ENCODE measurements at regions not wholly inside any gene's neighbourhood (a gene's known extent, or its start where the extent isn't known, plus 50 kb on each side); places are given as distances from the start of the nearest gene placed in this dataset.

GRCh38 chr15:46682969-46683791 lies 1034.1 kb upstream of the SEMA6D start:
- TF ChIP-seq CTCF (IDR thresholded peaks at IDR 0.05 in 2 of 3, conservative IDR thresholded peaks at IDR 0.05 in 1 of 3; ENCODE audit: control insufficient read depth in 2 of 3, extremely low read depth in 1 of 3, insufficient read depth in 1 of 3, low read depth in 3 of 3, low read length in 3 of 3) = no peak
- no peak for TF ChIP-seq TAF1 (IDR thresholded peaks at IDR 0.05; ENCODE audit: borderline replicate concordance, low read depth, low read length)
- TF ChIP-seq MTA3 (IDR thresholded peaks at IDR 0.05; ENCODE audit: borderline replicate concordance, low read length) = no peak
- TF ChIP-seq JUND (IDR thresholded peaks at IDR 0.05; ENCODE audit: low read depth, low read length) = no peak
- TF ChIP-seq CEBPB (IDR thresholded peaks at IDR 0.05; ENCODE audit: borderline replicate concordance in 1 of 2, low read depth in 2 of 2, low read length in 2 of 2) = no peak
- no peak for TF ChIP-seq HDAC2 (IDR thresholded peaks at IDR 0.05)
- no peak for TF ChIP-seq RFX5 (IDR thresholded peaks at IDR 0.05; ENCODE audit: low read depth, low read length)
- no peak for TF ChIP-seq SUZ12 (IDR thresholded peaks at IDR 0.05; ENCODE audit: unreplicated experiment)
- no peak for TF ChIP-seq ETV6 (conservative IDR thresholded peaks at IDR 0.05 in 1 of 2, IDR thresholded peaks at IDR 0.05 in 1 of 2; ENCODE audit: borderline replicate concordance in 1 of 2, low read depth in 1 of 2)
- no peak for TF ChIP-seq NRF1 (conservative IDR thresholded peaks at IDR 0.05; ENCODE audit: low read depth, low read length)
- no peak for TF ChIP-seq ASH2L (IDR thresholded peaks at IDR 0.05; ENCODE audit: borderline replicate concordance, low read depth)
- no peak for TF ChIP-seq EGR1 (IDR thresholded peaks at IDR 0.05; ENCODE audit: borderline replicate concordance in 1 of 2, low read depth in 2 of 2, low read length in 2 of 2)

All from GM12878 (cell line).